DOHH2 (cell line): ENCODE measurements at regions not wholly inside any gene's neighbourhood (a gene's known extent, or its start where the extent isn't known, plus 50 kb on each side); places are given as distances from the start of the nearest gene placed in this dataset.

Experiments
- CTCF ChIP-seq: fragments of 200-600 bp; sonication (generic); IDR thresholded peaks from one replicate; pipeline ENCODE4 v1.5.1; 2014; ENCODE audit warnings: antibody characterized with exemption, mild to moderate bottlenecking, low read depth, low read length; ENCODE audit not compliant: poor library complexity, severe bottlenecking
- EZH2phosphoT487 ChIP-seq: fragments of 200-600 bp; sonication (generic); IDR thresholded peaks from 2 replicates; pipeline ENCODE4 v1.6.1; 2017; ENCODE audit warnings: borderline replicate concordance, mild to moderate bottlenecking, antibody characterized with exemption, low read length, moderate library complexity, mixed read lengths

GRCh38 chr13:81846771-81847170, 1505.8 kb upstream of the SPRY2 start:
- no peak for TF ChIP-seq CTCF
- no peak for TF ChIP-seq EZH2phosphoT487
